ENCODE measurements at regions not wholly inside any gene's neighbourhood (a gene's known extent, or its start where the extent isn't known, plus 50 kb on each side); places are given as distances from the start of the nearest gene placed in this dataset.

- Histone ChIP-seq H3K36me3 (ENCODE audit: control insufficient read depth, insufficient read depth, low read length) (no peaks in the 10 kb centered on the region), H3K27ac (ENCODE audit: low read length) (no peak overlapping the region), H3K4me1 (ENCODE audit: control insufficient read depth, insufficient read depth, low read length) (no peaks in the 10 kb centered on the region), H3K9me3 (ENCODE audit: control insufficient read depth, insufficient read depth, low read depth, low read length) (no peaks in the 10 kb centered on the region), H3K4me3 (ENCODE audit: low read depth in 2 of 2, low read length in 2 of 2) (no peak overlapping the region), H3K27me3 (ENCODE audit: control insufficient read depth, insufficient read depth, low read length) (no peaks in the 10 kb centered on the region)
- no peak for DNase-seq (ENCODE audit: low read depth, low spot score)
- ChIA-PET POLR2A (no interaction called here), CTCF (no interaction called here)
- TF ChIP-seq, protein P1, sequence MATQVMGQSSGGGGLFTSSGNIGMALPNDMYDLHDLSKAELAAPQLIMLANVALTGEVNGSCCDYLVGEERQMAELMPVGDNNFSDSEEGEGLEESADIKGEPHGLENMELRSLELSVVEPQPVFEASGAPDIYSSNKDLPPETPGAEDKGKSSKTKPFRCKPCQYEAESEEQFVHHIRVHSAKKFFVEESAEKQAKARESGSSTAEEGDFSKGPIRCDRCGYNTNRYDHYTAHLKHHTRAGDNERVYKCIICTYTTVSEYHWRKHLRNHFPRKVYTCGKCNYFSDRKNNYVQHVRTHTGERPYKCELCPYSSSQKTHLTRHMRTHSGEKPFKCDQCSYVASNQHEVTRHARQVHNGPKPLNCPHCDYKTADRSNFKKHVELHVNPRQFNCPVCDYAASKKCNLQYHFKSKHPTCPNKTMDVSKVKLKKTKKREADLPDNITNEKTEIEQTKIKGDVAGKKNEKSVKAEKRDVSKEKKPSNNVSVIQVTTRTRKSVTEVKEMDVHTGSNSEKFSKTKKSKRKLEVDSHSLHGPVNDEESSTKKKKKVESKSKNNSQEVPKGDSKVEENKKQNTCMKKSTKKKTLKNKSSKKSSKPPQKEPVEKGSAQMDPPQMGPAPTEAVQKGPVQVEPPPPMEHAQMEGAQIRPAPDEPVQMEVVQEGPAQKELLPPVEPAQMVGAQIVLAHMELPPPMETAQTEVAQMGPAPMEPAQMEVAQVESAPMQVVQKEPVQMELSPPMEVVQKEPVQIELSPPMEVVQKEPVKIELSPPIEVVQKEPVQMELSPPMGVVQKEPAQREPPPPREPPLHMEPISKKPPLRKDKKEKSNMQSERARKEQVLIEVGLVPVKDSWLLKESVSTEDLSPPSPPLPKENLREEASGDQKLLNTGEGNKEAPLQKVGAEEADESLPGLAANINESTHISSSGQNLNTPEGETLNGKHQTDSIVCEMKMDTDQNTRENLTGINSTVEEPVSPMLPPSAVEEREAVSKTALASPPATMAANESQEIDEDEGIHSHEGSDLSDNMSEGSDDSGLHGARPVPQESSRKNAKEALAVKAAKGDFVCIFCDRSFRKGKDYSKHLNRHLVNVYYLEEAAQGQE (IDR thresholded peaks at IDR 0.05; ENCODE audit: insufficient read depth in 1 of 2, low read depth in 2 of 2, low read length in 1 of 2) = no peak
- TF ChIP-seq TCF7L2 (IDR thresholded peaks at IDR 0.05; ENCODE audit: low read depth, low read length) (no peak), POLR2AphosphoS5 (IDR thresholded peaks at IDR 0.05; ENCODE audit: low read depth, low read length) (no peak), SIN3A (IDR thresholded peaks at IDR 0.05; ENCODE audit: borderline replicate concordance, insufficient read depth, low read depth, low read length) (no peak)
- TF ChIP-seq, protein P2, sequence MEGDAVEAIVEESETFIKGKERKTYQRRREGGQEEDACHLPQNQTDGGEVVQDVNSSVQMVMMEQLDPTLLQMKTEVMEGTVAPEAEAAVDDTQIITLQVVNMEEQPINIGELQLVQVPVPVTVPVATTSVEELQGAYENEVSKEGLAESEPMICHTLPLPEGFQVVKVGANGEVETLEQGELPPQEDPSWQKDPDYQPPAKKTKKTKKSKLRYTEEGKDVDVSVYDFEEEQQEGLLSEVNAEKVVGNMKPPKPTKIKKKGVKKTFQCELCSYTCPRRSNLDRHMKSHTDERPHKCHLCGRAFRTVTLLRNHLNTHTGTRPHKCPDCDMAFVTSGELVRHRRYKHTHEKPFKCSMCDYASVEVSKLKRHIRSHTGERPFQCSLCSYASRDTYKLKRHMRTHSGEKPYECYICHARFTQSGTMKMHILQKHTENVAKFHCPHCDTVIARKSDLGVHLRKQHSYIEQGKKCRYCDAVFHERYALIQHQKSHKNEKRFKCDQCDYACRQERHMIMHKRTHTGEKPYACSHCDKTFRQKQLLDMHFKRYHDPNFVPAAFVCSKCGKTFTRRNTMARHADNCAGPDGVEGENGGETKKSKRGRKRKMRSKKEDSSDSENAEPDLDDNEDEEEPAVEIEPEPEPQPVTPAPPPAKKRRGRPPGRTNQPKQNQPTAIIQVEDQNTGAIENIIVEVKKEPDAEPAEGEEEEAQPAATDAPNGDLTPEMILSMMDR (IDR thresholded peaks at IDR 0.05) = no peak
- intact Hi-C loops (cut with micrococcal nuclease; ENCODE audit: unreplicated experiment) = no loop called here
- ATAC-seq = no peak
- no TSS peak for BruUV-seq (replicated peaks)
- in situ Hi-C loops (cut with HindIII; ENCODE audit: low pct_unique_long_range_greater_than_20kb, low sequenced_read_pairs) = no loop called here
Measured at GRCh38 chr21:18542081-18542480, 138.5 kb upstream of the TMPRSS15 start.

DNA sequence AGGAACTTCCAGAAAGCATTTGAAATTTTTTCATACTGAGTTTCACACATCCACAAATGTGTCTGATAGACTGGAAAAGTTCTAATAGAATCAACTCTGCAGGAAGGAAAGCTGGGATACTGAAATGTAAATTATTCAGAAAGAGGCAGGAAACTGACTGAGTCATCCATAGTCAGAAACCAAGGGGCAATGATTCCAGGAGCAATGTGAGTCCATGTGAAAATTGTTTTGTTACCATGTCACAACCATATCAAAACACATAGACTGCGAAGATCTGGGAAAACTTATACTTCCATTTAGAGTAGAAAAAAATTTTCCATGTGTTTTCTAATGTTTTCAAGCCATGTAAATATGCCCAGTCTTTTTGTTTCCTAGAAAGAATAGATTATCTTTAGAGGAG, 142.3 kb upstream of the TMPRSS15 start:
- intact Hi-C loops (cut with micrococcal nuclease; ENCODE audit: unreplicated experiment) (no loop called here), in situ Hi-C loops (cut with HindIII; ENCODE audit: low pct_unique_long_range_greater_than_20kb, low sequenced_read_pairs) (no loop called here)
- no TSS peak for BruUV-seq (replicated peaks)
- Histone ChIP-seq H3K4me1 (ENCODE audit: control insufficient read depth, insufficient read depth, low read length) (no peaks in the 10 kb centered on the region), H3K27me3 (ENCODE audit: control insufficient read depth, insufficient read depth, low read length) (no peaks in the 10 kb centered on the region), H3K36me3 (ENCODE audit: control insufficient read depth, insufficient read depth, low read length) (no peaks in the 10 kb centered on the region), H3K9me3 (ENCODE audit: control insufficient read depth, insufficient read depth, low read depth, low read length) (no peaks in the 10 kb centered on the region), H3K27ac (ENCODE audit: low read length) (no peak overlapping the region), H3K4me3 (ENCODE audit: low read depth in 2 of 2, low read length in 2 of 2) (no peak overlapping the region)
- no peak for DNase-seq (ENCODE audit: low read depth, low spot score)
- no peak for ATAC-seq
- ChIA-PET POLR2A (no interaction called here), CTCF (no interaction called here)
- TF ChIP-seq, protein P1 (IDR thresholded peaks at IDR 0.05; ENCODE audit: insufficient read depth in 1 of 2, low read depth in 2 of 2, low read length in 1 of 2) = no peak
- TF ChIP-seq POLR2AphosphoS5 (IDR thresholded peaks at IDR 0.05; ENCODE audit: low read depth, low read length) (no peak), SIN3A (IDR thresholded peaks at IDR 0.05; ENCODE audit: borderline replicate concordance, insufficient read depth, low read depth, low read length) (no peak), TCF7L2 (IDR thresholded peaks at IDR 0.05; ENCODE audit: low read depth, low read length) (no peak)
- TF ChIP-seq, protein P2 (IDR thresholded peaks at IDR 0.05) = no peak
